Stomach smooth muscle (tissue), 2 donors: ENCODE measurements at regions not wholly inside any gene's neighbourhood (a gene's known extent, or its start where the extent isn't known, plus 50 kb on each side); places are given as distances from the start of the nearest gene placed in this dataset.

Source experiments
- H3K27ac ChIP-seq: one replicate; pipeline ENCODE4 v1.7.0; 2013; ENCODE audit warnings: mild to moderate bottlenecking, low read length, inconsistent platforms
- H3K27me3 ChIP-seq, 2 donors: one replicate each; pipeline ENCODE4 v1.7.0; 2013; ENCODE audit warnings: low read length in 2 of 2; ENCODE audit not compliant: insufficient read depth in 2 of 2, control insufficient read depth in 1 of 2
- H3K36me3 ChIP-seq, 2 donors: one replicate each; pipeline ENCODE4 v1.7.0; 2013; ENCODE audit warnings: low read length in 2 of 2; ENCODE audit not compliant: control insufficient read depth in 2 of 2, insufficient read depth in 2 of 2
- H3K4me1 ChIP-seq: one replicate; pipeline ENCODE4 v1.7.0; 2013; ENCODE audit warnings: low read length; ENCODE audit not compliant: control insufficient read depth, insufficient read depth
- H3K4me3 ChIP-seq, 2 donors: one replicate each; pipeline ENCODE4 v1.7.0; 2013; ENCODE audit warnings: low read length in 2 of 2
- H3K9ac ChIP-seq, 2 donors: one replicate each; pipeline ENCODE4 v1.7.0; 2013; ENCODE audit warnings: low read length in 2 of 2, mild to moderate bottlenecking in 1 of 2
- H3K9me3 ChIP-seq, 2 donors: one replicate each; pipeline ENCODE4 v1.7.0; 2013; ENCODE audit warnings: low read length in 2 of 2; ENCODE audit not compliant: control insufficient read depth in 2 of 2
- donor health status: healthy.
- donor health status: Pancreatic carcinoma.

- no peaks in the 10 kb centered on the region for H3K9me3 ChIP-seq
- no peaks in the 10 kb centered on the region for H3K27me3 ChIP-seq
- H3K27ac ChIP-seq = no peak overlapping the region
- H3K36me3 ChIP-seq = no peaks in the 10 kb centered on the region
- H3K4me3 ChIP-seq = no peak overlapping the region
- H3K9ac ChIP-seq = no peak overlapping the region
- no peaks in the 10 kb centered on the region for H3K4me1 ChIP-seq
These were observed 50.8 kb upstream of the CTNNA1 start for GRCh38 chr5:138702166-138703077.

GRCh38 chr5:138701678-138702077 lies 51.5 kb upstream of the CTNNA1 start:
- H3K36me3 ChIP-seq = no peaks in the 10 kb centered on the region
- no peak overlapping the region for H3K9ac ChIP-seq
- H3K4me1 ChIP-seq = no peaks in the 10 kb centered on the region
- H3K27me3 ChIP-seq = no peaks in the 10 kb centered on the region
- no peaks in the 10 kb centered on the region for H3K9me3 ChIP-seq
- H3K4me3 ChIP-seq = no peak overlapping the region
- H3K27ac ChIP-seq = no peak overlapping the region

GRCh38 chr5:138700581-138701362 lies 52.5 kb upstream of the CTNNA1 start:
- H3K9ac ChIP-seq = no peak overlapping the region
- no peaks in the 10 kb centered on the region for H3K27me3 ChIP-seq
- no peaks in the 10 kb centered on the region for H3K36me3 ChIP-seq
- no peaks in the 10 kb centered on the region for H3K4me1 ChIP-seq
- H3K27ac ChIP-seq = no peak overlapping the region
- no peak overlapping the region for H3K4me3 ChIP-seq
- no peaks in the 10 kb centered on the region for H3K9me3 ChIP-seq

- no peaks in the 10 kb centered on the region for H3K36me3 ChIP-seq
- H3K4me1 ChIP-seq = no peaks in the 10 kb centered on the region
- H3K27ac ChIP-seq = no peak overlapping the region
- no peak overlapping the region for H3K9ac ChIP-seq
- H3K27me3 ChIP-seq = no peaks in the 10 kb centered on the region
- H3K9me3 ChIP-seq = no peaks in the 10 kb centered on the region
- H3K4me3 ChIP-seq = no peak overlapping the region
These were observed 53.7 kb upstream of the CTNNA1 start for GRCh38 chr5:138699482-138699881.

GRCh38 chr5:138698713-138699112 lies 54.5 kb upstream of the CTNNA1 start:
- H3K9me3 ChIP-seq = no peaks in the 10 kb centered on the region
- no peak overlapping the region for H3K4me3 ChIP-seq
- H3K9ac ChIP-seq = no peak overlapping the region
- H3K4me1 ChIP-seq = no peaks in the 10 kb centered on the region
- no peaks in the 10 kb centered on the region for H3K36me3 ChIP-seq
- no peaks in the 10 kb centered on the region for H3K27me3 ChIP-seq
- no peak overlapping the region for H3K27ac ChIP-seq

GRCh38 chr5:138697720-138698360 lies 55.4 kb upstream of the CTNNA1 start:
- Histone ChIP-seq H3K9ac (no peak overlapping the region), H3K9me3 (no peaks in the 10 kb centered on the region), H3K4me1 (no peaks in the 10 kb centered on the region), H3K27ac (no peak overlapping the region), H3K27me3 (no peaks in the 10 kb centered on the region), H3K4me3 (no peak overlapping the region), H3K36me3 (no peaks in the 10 kb centered on the region)

GRCh38 chr5:138696501-138696900 lies 56.7 kb upstream of the CTNNA1 start:
- Histone ChIP-seq H3K27me3 (no peaks in the 10 kb centered on the region), H3K27ac (no peak overlapping the region), H3K9ac (no peak overlapping the region), H3K4me3 (no peak overlapping the region), H3K4me1 (no peaks in the 10 kb centered on the region), H3K9me3 (no peaks in the 10 kb centered on the region), H3K36me3 (no peaks in the 10 kb centered on the region)

- Histone ChIP-seq H3K27me3 (no peaks in the 10 kb centered on the region), H3K4me3 (no peak overlapping the region), H3K9me3 (no peaks in the 10 kb centered on the region), H3K27ac (no peak overlapping the region), H3K4me1 (no peaks in the 10 kb centered on the region), H3K36me3 (no peaks in the 10 kb centered on the region), H3K9ac (no peak overlapping the region)
These were observed 57.4 kb upstream of the CTNNA1 start for GRCh38 chr5:138695781-138696180.

- Histone ChIP-seq H3K9ac (no peak overlapping the region), H3K9me3 (no peaks in the 10 kb centered on the region), H3K27ac (no peak overlapping the region), H3K36me3 (no peaks in the 10 kb centered on the region), H3K4me3 (no peak overlapping the region), H3K4me1 (no peaks in the 10 kb centered on the region), H3K27me3 (no peaks in the 10 kb centered on the region)
These were observed 59.1 kb upstream of the CTNNA1 start for GRCh38 chr5:138694146-138694545.

GRCh38 chr5:138692370-138692769 lies 60.9 kb upstream of the CTNNA1 start:
- Histone ChIP-seq H3K9me3 (no peaks in the 10 kb centered on the region), H3K36me3 (no peaks in the 10 kb centered on the region), H3K9ac (no peak overlapping the region), H3K27ac (no peak overlapping the region), H3K27me3 (no peaks in the 10 kb centered on the region), H3K4me1 (no peaks in the 10 kb centered on the region), H3K4me3 (no peak overlapping the region)
